Mesenchymal stem cell (in vitro differentiated cells and primary cell): ENCODE measurements at regions not wholly inside any gene's neighbourhood (a gene's known extent, or its start where the extent isn't known, plus 50 kb on each side); places are given as distances from the start of the nearest gene placed in this dataset.

Source experiments
- DNase-seq: peaks from one replicate; pipeline ENCODE4 v3.0.0-alpha.2; 2013
- H2AFZ ChIP-seq: one replicate; pipeline ENCODE4 v1.6.1; 2013; ENCODE audit warnings: low read depth, mild to moderate bottlenecking, control low read depth, inconsistent platforms, low read length, moderate library complexity
- H2AK5ac ChIP-seq: 2 replicates; pipeline ENCODE4 v1.6.1; 2013; ENCODE audit warnings: low read length, moderate library complexity, mild to moderate bottlenecking, inconsistent platforms; ENCODE audit not compliant: severe bottlenecking
- H2BK120ac ChIP-seq: one replicate; pipeline ENCODE4 v1.6.1; 2013; ENCODE audit warnings: low read depth, mild to moderate bottlenecking, inconsistent platforms, low read length, moderate library complexity
- H2BK12ac ChIP-seq, 2 experiments: one replicate each; pipeline ENCODE4 v1.6.1; 2013; ENCODE audit warnings: inconsistent platforms in 2 of 2, low read length in 2 of 2, mild to moderate bottlenecking in 2 of 2, moderate library complexity in 2 of 2, control low read depth in 1 of 2
- H2BK15ac ChIP-seq: one replicate; pipeline ENCODE4 v1.6.1; 2013; ENCODE audit warnings: mild to moderate bottlenecking, low read depth, inconsistent platforms; ENCODE audit not compliant: poor library complexity, severe bottlenecking
- H2BK5ac ChIP-seq: 2 replicates; pipeline ENCODE4 v1.6.1; 2013; ENCODE audit warnings: low read depth, mild to moderate bottlenecking, low read length, control low read depth, inconsistent platforms; ENCODE audit not compliant: poor library complexity, severe bottlenecking
- H3K14ac ChIP-seq, 2 experiments: one replicate each; pipeline ENCODE4 v1.6.1; 2013; ENCODE audit warnings: inconsistent platforms in 2 of 2, low read length in 2 of 2, control low read depth in 1 of 2, mild to moderate bottlenecking in 1 of 2, moderate library complexity in 1 of 2
- H3K18ac ChIP-seq, 2 experiments: one replicate each; pipeline ENCODE4 v1.6.1; 2013; ENCODE audit warnings: inconsistent platforms in 2 of 2, low read length in 2 of 2, control low read depth in 1 of 2, low read depth in 1 of 2, mild to moderate bottlenecking in 1 of 2
- H3K23ac ChIP-seq, 2 experiments: one replicate each; pipeline ENCODE4 v1.6.1; 2013; ENCODE audit warnings: inconsistent platforms in 2 of 2, low read length in 2 of 2, mild to moderate bottlenecking in 2 of 2, moderate library complexity in 2 of 2, control low read depth in 1 of 2
- H3K27ac ChIP-seq: 2 replicates; pipeline ENCODE4 v1.5.1; 2013; ENCODE audit warnings: mild to moderate bottlenecking, moderate library complexity, low read length, control low read depth, inconsistent platforms; ENCODE audit not compliant: poor library complexity, severe bottlenecking
- H3K27me3 ChIP-seq, 2 experiments: 2 replicates each; pipeline versions ENCODE4 v1.6.1 to v1.7.0; 2013; ENCODE audit warnings: low read length in 2 of 2, mild to moderate bottlenecking in 2 of 2, moderate library complexity in 2 of 2, control low read depth in 1 of 2, inconsistent platforms in 1 of 2; ENCODE audit not compliant: control insufficient read depth in 1 of 2, insufficient read depth in 1 of 2
- H3K36me3 ChIP-seq, 2 experiments: 2 replicates each; pipeline versions ENCODE4 v1.6.1 to v1.7.0; 2013; ENCODE audit warnings: low read length in 2 of 2, control low read depth in 1 of 2, inconsistent platforms in 1 of 2, low read depth in 1 of 2, mild to moderate bottlenecking in 1 of 2; ENCODE audit not compliant: insufficient read depth in 2 of 2, control insufficient read depth in 1 of 2
- H3K4ac ChIP-seq, 2 experiments: one replicate each; pipeline ENCODE4 v1.6.1; 2013; ENCODE audit warnings: inconsistent platforms in 2 of 2, low read length in 2 of 2, mild to moderate bottlenecking in 2 of 2, moderate library complexity in 2 of 2, control low read depth in 1 of 2, low read depth in 1 of 2
- H3K4me1 ChIP-seq: 2 replicates; pipeline ENCODE4 v1.6.1; 2013; ENCODE audit warnings: low read depth, low read length, control low read depth; ENCODE audit not compliant: control insufficient read depth, insufficient read depth
- H3K4me2 ChIP-seq: 2 replicates; pipeline ENCODE4 v1.6.1; 2013; ENCODE audit warnings: low read length, mild to moderate bottlenecking, inconsistent platforms; ENCODE audit not compliant: poor library complexity, severe bottlenecking
- H3K4me3 ChIP-seq, 2 experiments: 2 replicates each; pipeline versions ENCODE4 v1.5.1 to v1.7.0; 2013; ENCODE audit warnings: low read length in 2 of 2, mild to moderate bottlenecking in 2 of 2, control low read depth in 1 of 2, low read depth in 1 of 2; ENCODE audit not compliant: insufficient read depth in 1 of 2
- H3K79me1 ChIP-seq: replicated peaks from 2 replicates; pipeline ENCODE4 v1.6.1; 2013; ENCODE audit warnings: mild to moderate bottlenecking, control low read depth, low read length, inconsistent platforms; ENCODE audit not compliant: poor library complexity, severe bottlenecking
- H3K9ac ChIP-seq: 2 replicates; pipeline ENCODE4 v1.7.0; 2013; ENCODE audit warnings: mild to moderate bottlenecking, low read length, moderate library complexity
- H3K9me3 ChIP-seq: 2 replicates; pipeline ENCODE4 v1.7.0; 2013; ENCODE audit warnings: mild to moderate bottlenecking, low read length; ENCODE audit not compliant: control insufficient read depth
- H4K8ac ChIP-seq: one replicate; pipeline ENCODE4 v1.6.1; 2013; ENCODE audit warnings: inconsistent platforms, mild to moderate bottlenecking, low read length, moderate library complexity
- H4K91ac ChIP-seq: one replicate; pipeline ENCODE4 v1.6.1; 2013; ENCODE audit warnings: mild to moderate bottlenecking, low read length, inconsistent platforms
- WGBS: methylation state at CpG from one replicate; pipeline ENCODE4 v1.1.7; 2013; ENCODE audit warnings: mixed read lengths; 5-methylcytosine and 5-hydroxymethylcytosine counted together

- Histone ChIP-seq H3K9me3 (peaks cover 3% of the 10 kb centered on the region), H2BK12ac (no peak overlapping the region), H3K4ac (no peak overlapping the region), H3K36me3 (no peaks in the 10 kb centered on the region), H4K91ac (no peak overlapping the region), H2AFZ (no peak overlapping the region), H2BK120ac (no peak overlapping the region), H3K18ac (no peak overlapping the region), H3K9ac (no peak overlapping the region), H3K27ac (no peak overlapping the region), H4K8ac (no peak overlapping the region), H2BK15ac (no peak overlapping the region), H3K4me1 (no peaks in the 10 kb centered on the region), H3K4me3 (no peak overlapping the region), H3K27me3 (no peaks in the 10 kb centered on the region), H2BK5ac (no peak overlapping the region), H3K14ac (no peak overlapping the region), H3K79me1 (no peaks in the 10 kb centered on the region), H2AK5ac (no peak overlapping the region), H3K23ac (no peak overlapping the region), H3K4me2 (no peak overlapping the region)
- DNase-seq, result no peak
- WGBS, result no CpG with 5 or more reads among the region's 1 CpG
Measured at GRCh38 chr14:39712293-39712999, 280.2 kb upstream of the FBXO33 start.

GRCh38 chr14:39704594-39704993, 272.4 kb upstream of the FBXO33 start:
- no peak overlapping the region for H3K14ac ChIP-seq
- peak; percentile 2 for DNase-seq
- no peak overlapping the region for H3K4me2 ChIP-seq
- no peak overlapping the region for H3K4ac ChIP-seq
- H3K9ac ChIP-seq, result no peak overlapping the region
- no peak overlapping the region for H3K23ac ChIP-seq
- WGBS, result 83% methylated on average over 2 of the region's 2 CpGs
- no peak overlapping the region for H3K18ac ChIP-seq
- no peaks in the 10 kb centered on the region for H3K9me3 ChIP-seq
- no peaks in the 10 kb centered on the region for H3K4me1 ChIP-seq
- H3K4me3 ChIP-seq, result no peak overlapping the region
- no peak overlapping the region for H2AK5ac ChIP-seq
- no peak overlapping the region for H2BK120ac ChIP-seq
- no peaks in the 10 kb centered on the region for H3K36me3 ChIP-seq
- H3K27ac ChIP-seq, result no peak overlapping the region
- H2AFZ ChIP-seq, result no peak overlapping the region
- no peak overlapping the region for H2BK5ac ChIP-seq
- H2BK15ac ChIP-seq, result no peak overlapping the region
- H2BK12ac ChIP-seq, result no peak overlapping the region
- no peak overlapping the region for H4K91ac ChIP-seq
- H3K79me1 ChIP-seq, result no peaks in the 10 kb centered on the region
- H4K8ac ChIP-seq, result no peak overlapping the region
- no peaks in the 10 kb centered on the region for H3K27me3 ChIP-seq

GRCh38 chr14:39694341-39694740, 262.1 kb upstream of the FBXO33 start:
- H3K27me3 ChIP-seq, result no peaks in the 10 kb centered on the region
- no peak overlapping the region for H3K23ac ChIP-seq
- no peak overlapping the region for H2AFZ ChIP-seq
- DNase-seq, result no peak
- H3K4me2 ChIP-seq, result no peak overlapping the region
- no peak overlapping the region for H3K4me3 ChIP-seq
- no peaks in the 10 kb centered on the region for H3K4me1 ChIP-seq
- no peak overlapping the region for H2BK12ac ChIP-seq
- no peak overlapping the region for H3K4ac ChIP-seq
- no peak overlapping the region for H3K27ac ChIP-seq
- H4K91ac ChIP-seq, result no peak overlapping the region
- H2BK5ac ChIP-seq, result no peak overlapping the region
- no peak overlapping the region for H3K9ac ChIP-seq
- no peaks in the 10 kb centered on the region for H3K36me3 ChIP-seq
- H2BK15ac ChIP-seq, result no peak overlapping the region
- H3K9me3 ChIP-seq, result no peaks in the 10 kb centered on the region
- no peak overlapping the region for H3K18ac ChIP-seq
- H2AK5ac ChIP-seq, result no peak overlapping the region
- 86% methylated on average over 2 of the region's 2 CpGs for WGBS
- no peak overlapping the region for H2BK120ac ChIP-seq
- no peaks in the 10 kb centered on the region for H3K79me1 ChIP-seq
- H4K8ac ChIP-seq, result no peak overlapping the region
- H3K14ac ChIP-seq, result no peak overlapping the region

- Histone ChIP-seq H3K27me3 (no peaks in the 10 kb centered on the region), H3K14ac (no peak overlapping the region), H3K23ac (no peak overlapping the region), H3K9ac (no peak overlapping the region), H2AFZ (no peak overlapping the region), H2BK15ac (no peak overlapping the region), H4K8ac (no peak overlapping the region), H4K91ac (no peak overlapping the region), H3K4ac (no peak overlapping the region), H2AK5ac (no peak overlapping the region), H3K9me3 (no peaks in the 10 kb centered on the region), H3K4me2 (no peak overlapping the region), H3K27ac (no peak overlapping the region), H2BK120ac (no peak overlapping the region), H3K18ac (no peak overlapping the region), H3K79me1 (no peaks in the 10 kb centered on the region), H2BK12ac (no peak overlapping the region), H2BK5ac (no peak overlapping the region), H3K4me1 (no peaks in the 10 kb centered on the region), H3K4me3 (no peak overlapping the region), H3K36me3 (no peaks in the 10 kb centered on the region)
- DNase-seq, result no peak
- 100% methylated on average over 1 of the region's 3 CpGs for WGBS
Measured at GRCh38 chr14:39683691-39684260, 251.5 kb upstream of the FBXO33 start.
